ENCODE measurements at regions not wholly inside any gene's neighbourhood (a gene's known extent, or its start where the extent isn't known, plus 50 kb on each side); places are given as distances from the start of the nearest gene placed in this dataset.
"Not testable (repeated sequence)": the region's sequence is repeated elsewhere in the genome, so short reads cannot be mapped to it uniquely, and the experiment has no call there.

DNA sequence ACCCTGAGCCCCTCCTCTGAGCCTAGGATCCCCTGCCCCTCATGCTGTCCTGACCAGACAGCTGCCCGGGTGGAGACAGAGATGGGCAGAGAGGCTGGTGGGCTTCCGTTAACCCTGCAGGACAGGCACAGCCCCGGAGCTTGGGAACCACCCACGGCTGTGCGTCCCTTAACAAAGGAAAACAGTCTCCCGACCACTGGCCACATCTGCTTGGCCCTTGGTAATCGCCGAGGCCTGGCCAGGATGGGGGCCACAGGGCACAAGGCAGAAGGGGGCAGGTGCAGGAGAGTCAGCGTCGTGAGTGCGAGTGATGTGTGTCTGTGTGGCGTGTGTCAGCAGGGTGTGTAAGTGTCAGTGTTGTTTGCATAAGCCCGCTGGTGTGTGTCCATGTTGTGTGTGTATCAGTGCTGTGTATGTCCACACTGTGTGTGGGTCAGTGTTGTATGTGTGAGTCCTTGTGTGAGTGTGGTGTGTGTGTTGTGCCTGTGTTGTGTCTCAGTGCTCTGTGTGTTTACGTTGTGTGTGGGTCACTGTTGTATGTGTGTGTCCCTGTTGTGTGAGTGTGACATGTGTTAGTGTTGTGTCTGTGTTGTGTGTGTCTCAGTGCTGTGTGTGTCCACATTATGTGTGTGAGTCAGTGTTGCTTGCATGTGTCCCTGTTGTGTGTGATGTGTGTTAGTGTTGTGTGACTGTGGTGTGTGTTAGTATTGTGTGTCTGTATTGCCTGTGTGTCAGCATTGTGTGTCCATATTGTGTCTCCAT lies 369.5 kb downstream of the BRD1 start:
- H3K4me1 ChIP-seq (ENCODE audit: control insufficient read depth in 1 of 2, low read depth in 2 of 2), result no peaks in the 10 kb centered on the region
- DNase-seq (ENCODE audit: low spot score) (no peak), ATAC-seq (ENCODE audit: insufficient number of reproducible peaks, low FRiP score, low read depth) (no peak)
- H3K9me3 ChIP-seq, result no peaks in the 10 kb centered on the region
- TF ChIP-seq, protein P1, sequence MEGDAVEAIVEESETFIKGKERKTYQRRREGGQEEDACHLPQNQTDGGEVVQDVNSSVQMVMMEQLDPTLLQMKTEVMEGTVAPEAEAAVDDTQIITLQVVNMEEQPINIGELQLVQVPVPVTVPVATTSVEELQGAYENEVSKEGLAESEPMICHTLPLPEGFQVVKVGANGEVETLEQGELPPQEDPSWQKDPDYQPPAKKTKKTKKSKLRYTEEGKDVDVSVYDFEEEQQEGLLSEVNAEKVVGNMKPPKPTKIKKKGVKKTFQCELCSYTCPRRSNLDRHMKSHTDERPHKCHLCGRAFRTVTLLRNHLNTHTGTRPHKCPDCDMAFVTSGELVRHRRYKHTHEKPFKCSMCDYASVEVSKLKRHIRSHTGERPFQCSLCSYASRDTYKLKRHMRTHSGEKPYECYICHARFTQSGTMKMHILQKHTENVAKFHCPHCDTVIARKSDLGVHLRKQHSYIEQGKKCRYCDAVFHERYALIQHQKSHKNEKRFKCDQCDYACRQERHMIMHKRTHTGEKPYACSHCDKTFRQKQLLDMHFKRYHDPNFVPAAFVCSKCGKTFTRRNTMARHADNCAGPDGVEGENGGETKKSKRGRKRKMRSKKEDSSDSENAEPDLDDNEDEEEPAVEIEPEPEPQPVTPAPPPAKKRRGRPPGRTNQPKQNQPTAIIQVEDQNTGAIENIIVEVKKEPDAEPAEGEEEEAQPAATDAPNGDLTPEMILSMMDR (IDR thresholded peaks at IDR 0.05), result no peak
- no peaks in the 10 kb centered on the region for H3K36me3 ChIP-seq
- no peak overlapping the region for H3K4me3 ChIP-seq
- no peak overlapping the region for H3K27ac ChIP-seq
- H3K27me3 ChIP-seq (replicated peaks; ENCODE audit: insufficient read depth), result no peaks in the 10 kb centered on the region

DNA sequence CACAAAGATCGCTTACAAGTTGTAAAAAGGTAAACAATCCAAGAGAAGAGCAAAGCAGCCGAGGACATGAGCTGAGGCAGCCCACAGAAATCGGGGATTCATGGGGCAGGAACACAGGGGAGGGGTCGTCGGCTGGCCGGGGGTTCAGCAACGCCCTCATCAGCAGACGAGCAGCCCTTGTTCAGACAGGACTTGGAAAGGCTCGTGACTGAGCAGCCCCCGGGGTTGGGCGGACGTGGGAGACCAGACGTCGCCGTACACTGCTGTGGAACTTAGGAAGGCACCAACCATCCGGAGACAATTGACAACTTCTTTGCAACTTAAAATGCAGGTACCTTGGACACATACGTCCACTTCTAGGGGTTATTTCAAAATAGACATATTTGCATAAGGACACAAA lies 370.5 kb downstream of the BRD1 start:
- H3K9me3 ChIP-seq, result no peaks in the 10 kb centered on the region
- DNase-seq (ENCODE audit: low spot score) (no peak), ATAC-seq (ENCODE audit: insufficient number of reproducible peaks, low FRiP score, low read depth) (no peak)
- no peaks in the 10 kb centered on the region for H3K4me1 ChIP-seq (ENCODE audit: control insufficient read depth in 1 of 2, low read depth in 2 of 2)
- no peak overlapping the region for H3K27ac ChIP-seq
- H3K36me3 ChIP-seq, result no peaks in the 10 kb centered on the region
- no peaks in the 10 kb centered on the region for H3K27me3 ChIP-seq (replicated peaks; ENCODE audit: insufficient read depth)
- no peak overlapping the region for H3K4me3 ChIP-seq
- TF ChIP-seq, protein P1 (IDR thresholded peaks at IDR 0.05), result no peak

DNA sequence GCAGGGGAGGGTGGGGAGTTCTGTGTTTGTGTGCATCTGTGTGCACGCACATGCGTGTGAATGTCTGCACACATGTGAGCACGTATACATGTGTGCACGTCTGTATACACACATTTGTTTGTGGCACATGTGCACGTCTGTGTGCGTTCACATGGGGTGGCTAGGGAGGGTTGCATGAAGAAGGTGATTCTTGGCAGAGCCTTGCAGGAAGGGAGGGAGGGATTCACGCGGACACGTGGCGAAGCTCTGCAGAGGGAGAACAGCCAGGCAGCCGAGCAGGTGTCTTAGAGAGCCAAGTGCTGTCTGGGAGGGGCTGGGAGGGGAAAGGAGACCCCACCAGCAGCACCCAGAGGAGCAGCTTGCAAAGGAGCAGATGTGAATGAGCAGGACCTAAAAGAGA lies 372.1 kb downstream of the BRD1 start:
- Histone ChIP-seq H3K4me3 (no peak overlapping the region), H3K27ac (no peak overlapping the region), H3K4me1 (ENCODE audit: control insufficient read depth in 1 of 2, low read depth in 2 of 2) (no peaks in the 10 kb centered on the region), H3K27me3 (replicated peaks; ENCODE audit: insufficient read depth) (no peaks in the 10 kb centered on the region), H3K9me3 (no peaks in the 10 kb centered on the region), H3K36me3 (no peaks in the 10 kb centered on the region)
- TF ChIP-seq, protein P1 (IDR thresholded peaks at IDR 0.05), result no peak
- no peak for DNase-seq (ENCODE audit: low spot score)
- no peak for ATAC-seq (ENCODE audit: insufficient number of reproducible peaks, low FRiP score, low read depth)

DNA sequence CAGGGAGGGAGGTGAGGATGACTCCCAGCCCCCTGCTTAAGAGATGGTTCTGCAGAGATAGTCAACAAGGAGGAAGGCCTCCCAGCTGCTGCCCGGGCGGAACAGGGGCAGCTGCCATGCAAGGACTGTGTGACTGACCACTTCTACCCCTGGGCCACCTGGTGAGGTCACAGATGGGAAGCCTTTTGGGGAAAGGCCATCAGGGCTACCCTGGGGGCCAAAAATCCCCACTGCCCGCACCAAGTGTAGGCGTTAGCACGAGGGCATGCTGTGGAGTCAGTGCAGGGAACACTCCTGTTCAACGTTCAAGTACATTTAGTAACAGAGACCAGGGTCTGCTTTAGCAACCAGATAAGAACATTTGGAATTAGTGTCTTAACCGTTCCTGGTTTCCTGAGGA lies 372.9 kb downstream of the BRD1 start:
- TF ChIP-seq, protein P1 (IDR thresholded peaks at IDR 0.05), result no peak

DNA sequence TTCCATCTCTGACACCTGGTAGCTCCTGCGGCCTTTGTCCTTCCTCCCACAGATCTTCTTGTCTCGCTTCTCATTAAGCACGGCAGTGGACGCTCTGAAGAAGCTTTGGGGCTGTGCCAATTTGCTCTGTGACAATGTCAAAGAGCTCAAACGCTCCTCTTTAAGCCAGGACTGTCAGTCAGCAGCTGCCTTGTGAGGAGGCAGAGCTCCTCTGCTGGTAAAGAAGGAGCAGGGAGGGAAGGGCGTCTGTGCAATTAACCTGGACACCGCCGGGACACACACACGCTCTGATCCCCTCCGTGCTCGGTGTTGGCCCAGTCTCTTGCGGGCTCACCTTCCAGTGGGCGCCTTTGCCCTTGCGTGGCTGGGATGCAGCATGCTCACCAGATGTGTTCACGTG lies 373.9 kb downstream of the BRD1 start:
- H3K36me3 ChIP-seq, result no peaks in the 10 kb centered on the region
- no peak overlapping the region for H3K4me3 ChIP-seq
- no peak for DNase-seq (ENCODE audit: low spot score)
- H3K4me1 ChIP-seq (ENCODE audit: control insufficient read depth in 1 of 2, low read depth in 2 of 2), result no peaks in the 10 kb centered on the region
- no peaks in the 10 kb centered on the region for H3K27me3 ChIP-seq (replicated peaks; ENCODE audit: insufficient read depth)
- TF ChIP-seq, protein P1 (IDR thresholded peaks at IDR 0.05), result no peak
- no peak for ATAC-seq (ENCODE audit: insufficient number of reproducible peaks, low FRiP score, low read depth)
- no peaks in the 10 kb centered on the region for H3K9me3 ChIP-seq
- H3K27ac ChIP-seq, result no peak overlapping the region

More for the DNA sequence above, 372.9 kb downstream of the BRD1 start:
- H3K27me3 ChIP-seq (replicated peaks; ENCODE audit: insufficient read depth), result no peaks in the 10 kb centered on the region
- H3K9me3 ChIP-seq, result no peaks in the 10 kb centered on the region
- no peak overlapping the region for H3K4me3 ChIP-seq
- no peak for DNase-seq (ENCODE audit: low spot score)
- H3K36me3 ChIP-seq, result no peaks in the 10 kb centered on the region
- ATAC-seq (ENCODE audit: insufficient number of reproducible peaks, low FRiP score, low read depth), result no peak
- no peak overlapping the region for H3K27ac ChIP-seq
- H3K4me1 ChIP-seq (ENCODE audit: control insufficient read depth in 1 of 2, low read depth in 2 of 2), result no peaks in the 10 kb centered on the region

DNA sequence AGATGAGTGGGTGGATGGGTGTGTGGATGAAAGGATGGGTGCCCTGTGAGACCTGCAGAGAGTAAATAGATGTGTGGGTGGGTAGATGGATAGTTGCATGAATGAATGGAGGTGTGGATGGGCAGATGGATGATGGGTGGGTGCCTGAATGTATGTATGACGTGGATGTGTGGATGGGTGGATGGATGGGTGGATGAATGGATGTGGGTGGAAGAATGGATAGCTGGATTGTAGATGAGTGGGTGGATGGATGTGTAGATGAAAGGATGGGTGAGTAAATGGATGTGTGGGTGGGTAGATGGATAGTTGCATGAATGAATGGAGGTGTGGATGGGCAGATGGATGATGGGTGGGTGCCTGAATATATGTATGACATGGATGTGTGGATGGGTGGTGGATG lies 374.7 kb downstream of the BRD1 start:
- not testable (repeated sequence) for ATAC-seq (ENCODE audit: insufficient number of reproducible peaks, low FRiP score, low read depth); H3K4me1 ChIP-seq (ENCODE audit: control insufficient read depth in 1 of 2, low read depth in 2 of 2); H3K9me3 ChIP-seq; H3K27me3 ChIP-seq (replicated peaks; ENCODE audit: insufficient read depth); H3K36me3 ChIP-seq; DNase-seq (ENCODE audit: low spot score); H3K27ac ChIP-seq; H3K4me3 ChIP-seq
